Astrocyte (in vitro differentiated cells and primary cell): ENCODE measurements at regions not wholly inside any gene's neighbourhood (a gene's known extent, or its start where the extent isn't known, plus 50 kb on each side); places are given as distances from the start of the nearest gene placed in this dataset.

ENCODE experiments used
- DNase-seq: peaks from one replicate; pipeline ENCODE4 v3.0.0-alpha.2; 2010; ENCODE audit warnings: low read depth
- FAIRE-seq: peaks from 2 replicates; lab custom pipeline; 2011; peaks lifted over from hg19 to GRCh38; lab: Jason Lieb, UNC
- H2AFZ ChIP-seq: 2 replicates; pipeline ENCODE4 v1.6.0; 2012; ENCODE audit warnings: low read depth, low read length, inconsistent platforms
- H3K27ac ChIP-seq: 2 replicates; pipeline ENCODE4 v1.5.1; 2011; ENCODE audit warnings: low read depth, low read length, inconsistent platforms
- H3K27me3 ChIP-seq: 2 replicates; pipeline ENCODE4 v1.6.0; 2011; ENCODE audit warnings: low read length, inconsistent platforms; ENCODE audit not compliant: insufficient read depth
- H3K36me3 ChIP-seq: 2 replicates; pipeline ENCODE4 v1.5.1; 2011; ENCODE audit warnings: low read length, inconsistent platforms; ENCODE audit not compliant: insufficient read depth
- H3K4me1 ChIP-seq: 2 replicates; pipeline ENCODE4 v1.5.1; 2011; ENCODE audit warnings: low read length, inconsistent platforms; ENCODE audit not compliant: insufficient read depth
- H3K4me2 ChIP-seq: 2 replicates; pipeline ENCODE4 v1.6.0; 2012; ENCODE audit warnings: low read length, inconsistent platforms
- H3K4me3 ChIP-seq: 2 replicates; pipeline ENCODE4 v1.5.1; 2011; ENCODE audit warnings: low read depth, mild to moderate bottlenecking, low read length, inconsistent platforms; ENCODE audit not compliant: insufficient read depth
- H3K79me2 ChIP-seq: 2 replicates; pipeline ENCODE4 v1.6.0; 2012; ENCODE audit warnings: mild to moderate bottlenecking, low read length, inconsistent platforms; ENCODE audit not compliant: insufficient read depth
- H3K9ac ChIP-seq: 2 replicates; pipeline ENCODE4 v1.6.0; 2012; ENCODE audit warnings: mild to moderate bottlenecking, low read length, inconsistent platforms
- H3K9me3 ChIP-seq: 2 replicates; pipeline ENCODE4 v1.5.1; 2012; ENCODE audit warnings: low read depth, mild to moderate bottlenecking, low read length, inconsistent platforms; ENCODE audit not compliant: insufficient read depth
- H4K20me1 ChIP-seq: 2 replicates; pipeline ENCODE4 v1.6.0; 2012; ENCODE audit warnings: low read length, inconsistent platforms; ENCODE audit not compliant: insufficient read depth
- H3K27ac Mint-ChIP-seq: one replicate; pipeline ENCODE4 v1.8.0; 2021; ENCODE audit warnings: mild to moderate bottlenecking, mixed read lengths; ENCODE audit not compliant: unreplicated experiment
- H3K27me3 Mint-ChIP-seq: one replicate; pipeline ENCODE4 v1.8.0; 2021; ENCODE audit warnings: low read depth, mixed read lengths; ENCODE audit not compliant: unreplicated experiment
- H3K36me3 Mint-ChIP-seq: one replicate; pipeline ENCODE4 v1.8.0; 2021; ENCODE audit warnings: low read depth, mixed read lengths; ENCODE audit not compliant: unreplicated experiment
- H3K4me1 Mint-ChIP-seq: one replicate; pipeline ENCODE4 v1.8.0; 2021; ENCODE audit warnings: low read depth, mixed read lengths; ENCODE audit not compliant: unreplicated experiment
- H3K4me3 Mint-ChIP-seq: one replicate; pipeline ENCODE4 v1.8.0; 2021; ENCODE audit warnings: mild to moderate bottlenecking, moderate library complexity, mixed read lengths; ENCODE audit not compliant: unreplicated experiment
- H3K9me3 Mint-ChIP-seq: one replicate; pipeline ENCODE4 v1.8.0; 2021; ENCODE audit warnings: mild to moderate bottlenecking, mixed read lengths; ENCODE audit not compliant: unreplicated experiment
- CTCF ChIP-seq: IDR thresholded peaks from 2 replicates; pipeline ENCODE4 v1.5.1; 2011; ENCODE audit warnings: low read depth, mild to moderate bottlenecking, inconsistent platforms, low read length, moderate library complexity; ENCODE audit not compliant: insufficient read depth
- EZH2 ChIP-seq: IDR thresholded peaks from 2 replicates; pipeline ENCODE4 v1.6.1; 2012; ENCODE audit warnings: mild to moderate bottlenecking, low read length, inconsistent platforms; ENCODE audit not compliant: insufficient read depth

- H3K36me3 Mint-ChIP-seq: no peaks in the 10 kb centered on the region
- Histone ChIP-seq H3K36me3 (no peaks in the 10 kb centered on the region), H3K9ac (no peak overlapping the region), H3K79me2 (no peaks in the 10 kb centered on the region), H3K4me3 (no peak overlapping the region), H3K4me2 (no peak overlapping the region), H3K27me3 (no peaks in the 10 kb centered on the region), H3K27ac (no peak overlapping the region), H3K9me3 (no peaks in the 10 kb centered on the region), H2AFZ (no peak overlapping the region), H4K20me1 (no peaks in the 10 kb centered on the region), H3K4me1 (peaks cover 11% of the 10 kb centered on the region)
- peaks cover 6% of the 10 kb centered on the region for H3K4me1 Mint-ChIP-seq
- H3K27me3 Mint-ChIP-seq: peaks cover 15% of the 10 kb centered on the region
- H3K27ac Mint-ChIP-seq: no peak overlapping the region
- H3K9me3 Mint-ChIP-seq: peaks cover 3% of the 10 kb centered on the region
- FAIRE-seq (no peak), DNase-seq (no peak)
- no peak for TF ChIP-seq EZH2
- no peak for TF ChIP-seq CTCF
- H3K4me3 Mint-ChIP-seq: no peak overlapping the region
Measured at GRCh38 chr14:22408547-22408946, 180.5 kb downstream of the DAD1 start.

- Mint-ChIP-seq H3K4me1 (peaks cover 10% of the 10 kb centered on the region), H3K4me3 (no peak overlapping the region), H3K36me3 (no peaks in the 10 kb centered on the region), H3K27me3 (peaks cover 10% of the 10 kb centered on the region), H3K27ac (no peak overlapping the region), H3K9me3 (peaks cover 3% of the 10 kb centered on the region)
- no peak overlapping the region for H3K4me3 ChIP-seq
- no peaks in the 10 kb centered on the region for H3K9me3 ChIP-seq
- DNase-seq: no peak
- TF ChIP-seq EZH2: no peak
- no peak for TF ChIP-seq CTCF
- H3K4me1 ChIP-seq: peaks cover 3% of the 10 kb centered on the region
- FAIRE-seq: no peak
- no peak overlapping the region for H3K4me2 ChIP-seq
- no peaks in the 10 kb centered on the region for H3K36me3 ChIP-seq
- H3K27ac ChIP-seq: no peak overlapping the region
- H2AFZ ChIP-seq: no peak overlapping the region
- no peak overlapping the region for H3K9ac ChIP-seq
- H4K20me1 ChIP-seq: no peaks in the 10 kb centered on the region
- H3K79me2 ChIP-seq: no peaks in the 10 kb centered on the region
- H3K27me3 ChIP-seq: no peaks in the 10 kb centered on the region
Measured at GRCh38 chr14:22407033-22407432, 182.0 kb downstream of the DAD1 start.

- Histone ChIP-seq H3K27ac (no peak overlapping the region), H3K27me3 (no peaks in the 10 kb centered on the region), H3K9me3 (no peaks in the 10 kb centered on the region), H2AFZ (no peak overlapping the region), H3K4me1 (peaks cover 3% of the 10 kb centered on the region), H4K20me1 (no peaks in the 10 kb centered on the region), H3K36me3 (no peaks in the 10 kb centered on the region), H3K4me3 (no peak overlapping the region), H3K4me2 (no peak overlapping the region), H3K9ac (no peak overlapping the region), H3K79me2 (no peaks in the 10 kb centered on the region)
- Mint-ChIP-seq H3K4me3 (no peak overlapping the region), H3K36me3 (no peaks in the 10 kb centered on the region), H3K27me3 (peaks cover 10% of the 10 kb centered on the region), H3K4me1 (peaks cover 19% of the 10 kb centered on the region), H3K27ac (no peak overlapping the region), H3K9me3 (peaks cover 3% of the 10 kb centered on the region)
- no peak for FAIRE-seq
- TF ChIP-seq EZH2 (no peak), CTCF (no peak)
- no peak for DNase-seq
Measured at GRCh38 chr14:22405201-22405600, 183.8 kb downstream of the DAD1 start.
